ENCODE measurements at regions not wholly inside any gene's neighbourhood (a gene's known extent, or its start where the extent isn't known, plus 50 kb on each side); places are given as distances from the start of the nearest gene placed in this dataset.

DNA sequence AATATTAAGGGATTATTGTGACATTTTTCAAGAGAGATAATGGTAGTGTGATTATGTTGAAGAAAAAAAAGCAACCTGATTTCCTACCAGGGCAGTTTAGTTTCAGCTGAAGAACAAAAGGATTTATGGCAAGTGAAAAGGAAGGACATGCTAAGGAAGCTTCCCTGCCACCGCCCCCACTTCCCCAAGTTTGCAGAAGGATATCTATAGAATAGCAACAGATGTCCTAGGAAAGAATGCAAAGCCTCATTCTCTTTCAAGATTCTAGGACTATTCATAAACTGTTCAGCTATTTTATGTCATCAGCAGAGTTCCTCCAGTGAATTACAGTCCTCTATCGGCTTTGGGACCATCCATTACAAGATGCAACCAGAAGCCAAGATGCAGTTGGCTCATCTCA lies 160.8 kb downstream of the SATB1 start:
- Histone ChIP-seq H3K27ac (no peak overlapping the region), H3K27me3 (no peaks in the 10 kb centered on the region), H3K36me3 (no peaks in the 10 kb centered on the region), H3K9me3 (no peaks in the 10 kb centered on the region), H3K4me1 (peaks cover 0 to 4% (median 0%) of the 10 kb centered on the region in 4 donors), H3K4me3 (no peak overlapping the region)
- intact Hi-C loops (cut with DNase I; ENCODE audit: low total_unique reads): no loop called here
- WGBS, 2 donors (ENCODE audit: low coverage in 1 of 2): 50 to 70% methylated on average over 1 to 2 of the region's 2 CpGs
- TF ChIP-seq POLR2AphosphoS5 (IDR thresholded peaks at IDR 0.05) (no peak), POLR2A (IDR thresholded peaks at IDR 0.05) (no peak), EP300 (IDR thresholded peaks at IDR 0.05; ENCODE audit: low read depth) (no peak)
- TF ChIP-seq, protein P1, sequence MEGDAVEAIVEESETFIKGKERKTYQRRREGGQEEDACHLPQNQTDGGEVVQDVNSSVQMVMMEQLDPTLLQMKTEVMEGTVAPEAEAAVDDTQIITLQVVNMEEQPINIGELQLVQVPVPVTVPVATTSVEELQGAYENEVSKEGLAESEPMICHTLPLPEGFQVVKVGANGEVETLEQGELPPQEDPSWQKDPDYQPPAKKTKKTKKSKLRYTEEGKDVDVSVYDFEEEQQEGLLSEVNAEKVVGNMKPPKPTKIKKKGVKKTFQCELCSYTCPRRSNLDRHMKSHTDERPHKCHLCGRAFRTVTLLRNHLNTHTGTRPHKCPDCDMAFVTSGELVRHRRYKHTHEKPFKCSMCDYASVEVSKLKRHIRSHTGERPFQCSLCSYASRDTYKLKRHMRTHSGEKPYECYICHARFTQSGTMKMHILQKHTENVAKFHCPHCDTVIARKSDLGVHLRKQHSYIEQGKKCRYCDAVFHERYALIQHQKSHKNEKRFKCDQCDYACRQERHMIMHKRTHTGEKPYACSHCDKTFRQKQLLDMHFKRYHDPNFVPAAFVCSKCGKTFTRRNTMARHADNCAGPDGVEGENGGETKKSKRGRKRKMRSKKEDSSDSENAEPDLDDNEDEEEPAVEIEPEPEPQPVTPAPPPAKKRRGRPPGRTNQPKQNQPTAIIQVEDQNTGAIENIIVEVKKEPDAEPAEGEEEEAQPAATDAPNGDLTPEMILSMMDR (IDR thresholded peaks at IDR 0.05): no peak
- DNase-seq: no peak
- in situ Hi-C loops (cut with MboI; ENCODE audit: low pct_ligation_motif_present in 1 of 4, low pct_unique_long_range_greater_than_20kb in 1 of 4, low sequenced_read_pairs in 3 of 4): no loop called here

DNA sequence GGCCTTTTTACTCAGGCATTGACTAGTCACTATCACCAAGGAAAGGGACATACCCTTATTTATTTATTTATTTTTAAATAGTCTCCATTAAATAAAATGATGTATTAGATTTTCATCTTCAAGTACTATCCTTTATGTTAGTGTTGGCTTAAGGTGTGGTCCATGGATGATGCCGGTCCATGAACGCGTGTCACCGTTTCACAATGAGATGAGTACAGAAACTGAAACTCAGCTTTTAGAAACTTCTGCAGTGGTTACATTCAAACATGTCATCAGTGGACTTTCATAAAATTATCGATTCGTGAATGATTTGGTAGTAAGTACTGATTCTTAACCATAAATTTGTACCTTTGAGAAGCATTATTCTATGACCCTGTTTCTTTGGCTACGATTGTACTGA lies 166.6 kb downstream of the SATB1 start:
- H3K36me3 ChIP-seq: no peaks in the 10 kb centered on the region
- 81 to 83% methylated on average over 7 of the region's 7 CpGs for WGBS, 2 donors (ENCODE audit: low coverage in 1 of 2)
- intact Hi-C loops (cut with DNase I; ENCODE audit: low total_unique reads): loop anchor here (2.0 kb wide), 1 partner anchor 30 kb away; no protein-coding TSS in a partner anchor
- no peaks in the 10 kb centered on the region for H3K27me3 ChIP-seq
- no peak overlapping the region for H3K4me3 ChIP-seq
- no peaks in the 10 kb centered on the region for H3K9me3 ChIP-seq
- no peak overlapping the region for H3K27ac ChIP-seq
- DNase-seq: no peak
- H3K4me1 ChIP-seq: no peaks in the 10 kb centered on the region
- no peak for TF ChIP-seq POLR2AphosphoS5 (IDR thresholded peaks at IDR 0.05)
- TF ChIP-seq, protein P1 (IDR thresholded peaks at IDR 0.05): no peak
- TF ChIP-seq POLR2A (IDR thresholded peaks at IDR 0.05): no peak
- TF ChIP-seq EP300 (IDR thresholded peaks at IDR 0.05; ENCODE audit: low read depth): no peak
- in situ Hi-C loops (cut with MboI; ENCODE audit: low pct_ligation_motif_present in 1 of 4, low pct_unique_long_range_greater_than_20kb in 1 of 4, low sequenced_read_pairs in 3 of 4): no loop called here

DNA sequence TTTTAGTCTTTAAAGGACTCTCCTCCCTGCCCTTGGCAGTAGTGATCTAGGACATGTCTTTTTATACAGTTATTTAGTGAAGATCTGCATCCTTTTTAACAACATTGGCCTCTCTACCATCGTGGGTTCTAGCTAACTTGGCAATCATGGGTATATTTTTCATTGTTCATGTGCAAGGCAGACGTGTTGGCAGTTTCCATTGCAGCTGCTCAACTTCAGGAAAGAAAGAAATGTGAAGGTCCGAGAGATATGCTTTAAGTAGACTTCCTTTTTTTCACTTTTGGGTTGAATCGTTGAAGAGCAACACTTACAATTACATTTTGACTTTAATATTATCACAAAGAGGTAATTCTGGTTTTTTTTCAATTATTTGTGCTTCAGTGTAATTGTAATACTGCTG lies 172.6 kb downstream of the SATB1 start:
- Histone ChIP-seq H3K27ac (no peak overlapping the region), H3K27me3 (no peaks in the 10 kb centered on the region), H3K4me3 (no peak overlapping the region), H3K9me3 (no peaks in the 10 kb centered on the region), H3K36me3 (no peaks in the 10 kb centered on the region), H3K4me1 (no peaks in the 10 kb centered on the region)
- no peak for DNase-seq
- TF ChIP-seq POLR2A (IDR thresholded peaks at IDR 0.05) (no peak), EP300 (IDR thresholded peaks at IDR 0.05; ENCODE audit: low read depth) (no peak), POLR2AphosphoS5 (IDR thresholded peaks at IDR 0.05) (no peak)
- TF ChIP-seq, protein P1 (IDR thresholded peaks at IDR 0.05): no peak
- WGBS, 2 donors (ENCODE audit: low coverage in 1 of 2): 44 to 54% methylated on average over 4 of the region's 4 CpGs
- in situ Hi-C loops (cut with MboI; ENCODE audit: low pct_ligation_motif_present in 1 of 4, low pct_unique_long_range_greater_than_20kb in 1 of 4, low sequenced_read_pairs in 3 of 4) (no loop called here), intact Hi-C loops (cut with DNase I; ENCODE audit: low total_unique reads) (no loop called here)

DNA sequence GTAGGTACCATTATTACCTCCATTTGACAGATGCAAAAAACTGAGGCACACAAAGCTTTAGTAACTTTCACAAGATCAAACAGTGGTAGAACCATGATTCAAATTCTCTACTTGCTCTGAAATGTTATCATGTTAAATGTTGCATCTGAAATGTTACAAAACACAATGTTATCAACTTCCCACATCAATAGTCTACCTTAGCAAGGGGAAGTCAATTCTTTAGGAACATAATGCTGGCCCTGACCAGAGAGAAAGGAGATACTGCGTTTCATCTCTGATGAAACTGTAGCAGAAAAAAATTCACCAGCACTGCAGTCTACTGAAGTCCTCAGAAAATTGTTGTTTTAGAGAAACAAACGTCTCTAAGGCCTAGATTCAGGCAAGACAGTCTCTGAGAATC lies 174.1 kb downstream of the SATB1 start:
- Histone ChIP-seq H3K4me1 (no peaks in the 10 kb centered on the region), H3K9me3 (no peaks in the 10 kb centered on the region), H3K36me3 (no peaks in the 10 kb centered on the region), H3K27me3 (no peaks in the 10 kb centered on the region), H3K27ac (no peak overlapping the region), H3K4me3 (no peak overlapping the region)
- TF ChIP-seq, protein P1 (IDR thresholded peaks at IDR 0.05): no peak
- TF ChIP-seq POLR2A (IDR thresholded peaks at IDR 0.05) (no peak), POLR2AphosphoS5 (IDR thresholded peaks at IDR 0.05) (no peak)
- intact Hi-C loops (cut with DNase I; ENCODE audit: low total_unique reads) (no loop called here), in situ Hi-C loops (cut with MboI; ENCODE audit: low pct_ligation_motif_present in 1 of 4, low pct_unique_long_range_greater_than_20kb in 1 of 4, low sequenced_read_pairs in 3 of 4) (no loop called here)
- WGBS, 2 donors (ENCODE audit: low coverage in 1 of 2): 50 to 58% methylated on average over 2 of the region's 2 CpGs
- DNase-seq: no peak
